ENCODE measurements at regions not wholly inside any gene's neighbourhood (a gene's known extent, or its start where the extent isn't known, plus 50 kb on each side); places are given as distances from the start of the nearest gene placed in this dataset.
"Not testable (repeated sequence)": the region's sequence is repeated elsewhere in the genome, so short reads cannot be mapped to it uniquely, and the experiment has no call there.

DNA sequence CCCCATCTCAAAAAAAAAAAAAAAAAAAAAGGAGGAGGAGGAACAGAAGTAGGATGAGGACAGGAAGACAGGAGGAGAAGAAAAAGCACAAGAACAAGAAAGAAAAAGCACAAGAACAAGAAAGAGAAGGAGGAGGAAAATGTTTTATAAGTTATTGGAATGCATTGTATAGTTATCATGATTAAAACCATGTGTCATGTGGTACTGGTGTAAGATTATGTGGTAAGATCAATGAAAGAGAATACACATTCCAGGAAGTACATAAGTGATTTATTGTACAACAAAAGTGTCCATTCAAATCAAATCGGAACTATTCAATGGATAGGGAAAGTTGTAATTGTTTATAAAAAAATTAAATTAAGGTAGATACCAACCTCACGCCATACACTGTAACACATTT lies 167.7 kb downstream of the MZT1 start:
- ChIA-PET CTCF (no interaction called here), POLR2A (no interaction called here)
- no peaks in the 10 kb centered on the region for H3K36me3 Mint-ChIP-seq (ENCODE audit: low read depth)
- TF ChIP-seq, protein P1, sequence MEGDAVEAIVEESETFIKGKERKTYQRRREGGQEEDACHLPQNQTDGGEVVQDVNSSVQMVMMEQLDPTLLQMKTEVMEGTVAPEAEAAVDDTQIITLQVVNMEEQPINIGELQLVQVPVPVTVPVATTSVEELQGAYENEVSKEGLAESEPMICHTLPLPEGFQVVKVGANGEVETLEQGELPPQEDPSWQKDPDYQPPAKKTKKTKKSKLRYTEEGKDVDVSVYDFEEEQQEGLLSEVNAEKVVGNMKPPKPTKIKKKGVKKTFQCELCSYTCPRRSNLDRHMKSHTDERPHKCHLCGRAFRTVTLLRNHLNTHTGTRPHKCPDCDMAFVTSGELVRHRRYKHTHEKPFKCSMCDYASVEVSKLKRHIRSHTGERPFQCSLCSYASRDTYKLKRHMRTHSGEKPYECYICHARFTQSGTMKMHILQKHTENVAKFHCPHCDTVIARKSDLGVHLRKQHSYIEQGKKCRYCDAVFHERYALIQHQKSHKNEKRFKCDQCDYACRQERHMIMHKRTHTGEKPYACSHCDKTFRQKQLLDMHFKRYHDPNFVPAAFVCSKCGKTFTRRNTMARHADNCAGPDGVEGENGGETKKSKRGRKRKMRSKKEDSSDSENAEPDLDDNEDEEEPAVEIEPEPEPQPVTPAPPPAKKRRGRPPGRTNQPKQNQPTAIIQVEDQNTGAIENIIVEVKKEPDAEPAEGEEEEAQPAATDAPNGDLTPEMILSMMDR (IDR thresholded peaks at IDR 0.05): no peak
- intact Hi-C loops (cut with micrococcal nuclease): no loop called here
- no peaks in the 10 kb centered on the region for H3K9me3 Mint-ChIP-seq
- DNase-seq: no peak
- no peaks in the 10 kb centered on the region for H3K27me3 Mint-ChIP-seq
- no peak overlapping the region for H3K27ac Mint-ChIP-seq
- no peak overlapping the region for H3K4me3 Mint-ChIP-seq
- no peak for ATAC-seq (ENCODE audit: low read depth)
- H3K4me1 Mint-ChIP-seq: no peaks in the 10 kb centered on the region

DNA sequence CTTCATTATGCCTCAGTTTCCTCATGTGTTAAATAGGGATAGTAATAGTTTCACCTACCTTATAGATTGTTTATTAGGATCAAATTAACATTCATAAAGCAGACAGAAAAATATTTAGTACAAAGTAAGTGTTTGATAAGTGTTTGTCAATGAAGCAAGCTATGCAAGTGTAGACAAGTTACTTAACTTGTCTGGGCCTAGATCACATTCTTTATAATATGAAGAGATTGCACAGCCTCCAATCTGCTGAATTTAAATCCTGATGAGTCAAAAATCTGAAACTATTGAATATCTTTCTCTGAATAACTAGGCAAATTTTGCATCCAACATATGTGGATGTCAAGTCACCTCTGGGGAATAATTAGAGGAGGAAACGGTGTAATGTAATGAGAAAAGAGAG lies 170.5 kb downstream of the MZT1 start:
- Mint-ChIP-seq H3K27me3 (no peaks in the 10 kb centered on the region), H3K4me1 (no peaks in the 10 kb centered on the region), H3K4me3 (no peak overlapping the region), H3K36me3 (ENCODE audit: low read depth) (no peaks in the 10 kb centered on the region), H3K27ac (no peak overlapping the region), H3K9me3 (no peaks in the 10 kb centered on the region)
- DNase-seq (no peak), ATAC-seq (ENCODE audit: low read depth) (no peak)
- intact Hi-C loops (cut with micrococcal nuclease): no loop called here
- TF ChIP-seq, protein P1 (IDR thresholded peaks at IDR 0.05): no peak
- ChIA-PET CTCF (no interaction called here), POLR2A (no interaction called here)

DNA sequence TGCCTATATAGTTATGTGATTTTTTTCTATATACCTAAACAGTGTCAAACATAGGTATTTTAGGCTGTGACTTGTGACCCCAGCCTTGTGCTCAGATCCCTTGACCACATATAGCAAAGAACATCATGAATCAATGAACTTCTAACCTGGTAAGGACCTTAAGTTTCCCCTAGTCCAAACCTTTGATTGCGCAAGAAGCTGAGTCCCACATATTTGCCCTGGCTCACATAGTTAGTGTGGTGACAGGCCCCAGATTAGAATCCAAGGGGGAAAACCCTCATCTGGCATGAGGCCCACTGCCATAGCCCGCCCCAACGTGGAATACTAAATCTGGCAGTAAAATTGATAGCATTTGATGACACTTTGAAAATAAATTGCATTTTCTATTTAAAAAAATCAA lies 171.8 kb downstream of the MZT1 start:
- Mint-ChIP-seq H3K4me3 (no peak overlapping the region), H3K27me3 (no peaks in the 10 kb centered on the region), H3K4me1 (no peaks in the 10 kb centered on the region), H3K9me3 (no peaks in the 10 kb centered on the region), H3K27ac (no peak overlapping the region), H3K36me3 (ENCODE audit: low read depth) (no peaks in the 10 kb centered on the region)
- CTCF ChIA-PET: no interaction called here
- TF ChIP-seq, protein P1 (IDR thresholded peaks at IDR 0.05): no peak
- POLR2A ChIA-PET: no interaction called here
- ATAC-seq (ENCODE audit: low read depth) (no peak), DNase-seq (no peak)
- intact Hi-C loops (cut with micrococcal nuclease): no loop called here

DNA sequence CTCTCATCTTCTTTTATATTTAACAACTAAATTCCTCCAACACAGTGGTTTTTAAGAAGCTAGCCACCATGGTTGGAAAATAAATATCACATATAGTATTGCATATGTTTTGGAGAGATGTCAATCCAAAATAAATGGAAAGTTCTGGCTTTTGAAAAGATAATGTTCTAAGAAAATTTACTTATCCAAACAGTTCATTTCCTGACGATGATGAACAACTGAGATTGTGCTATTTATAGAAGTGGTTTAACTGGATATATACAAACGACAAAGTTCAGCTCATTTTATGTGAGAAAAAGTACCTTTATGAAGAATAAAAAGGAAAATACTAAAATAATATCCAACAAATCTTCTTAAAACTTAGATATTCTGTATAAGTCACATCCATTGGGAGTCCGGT lies 174.7 kb downstream of the MZT1 start:
- no peak overlapping the region for H3K27ac Mint-ChIP-seq
- TF ChIP-seq, protein P1 (IDR thresholded peaks at IDR 0.05): no peak
- ChIA-PET POLR2A (no interaction called here), CTCF (no interaction called here)
- DNase-seq: no peak
- intact Hi-C loops (cut with micrococcal nuclease): no loop called here
- no peak for ATAC-seq (ENCODE audit: low read depth)
- no peaks in the 10 kb centered on the region for H3K4me1 Mint-ChIP-seq
- no peak overlapping the region for H3K4me3 Mint-ChIP-seq
- no peaks in the 10 kb centered on the region for H3K9me3 Mint-ChIP-seq
- H3K27me3 Mint-ChIP-seq: peaks cover 2% of the 10 kb centered on the region
- H3K36me3 Mint-ChIP-seq (ENCODE audit: low read depth): no peaks in the 10 kb centered on the region

DNA sequence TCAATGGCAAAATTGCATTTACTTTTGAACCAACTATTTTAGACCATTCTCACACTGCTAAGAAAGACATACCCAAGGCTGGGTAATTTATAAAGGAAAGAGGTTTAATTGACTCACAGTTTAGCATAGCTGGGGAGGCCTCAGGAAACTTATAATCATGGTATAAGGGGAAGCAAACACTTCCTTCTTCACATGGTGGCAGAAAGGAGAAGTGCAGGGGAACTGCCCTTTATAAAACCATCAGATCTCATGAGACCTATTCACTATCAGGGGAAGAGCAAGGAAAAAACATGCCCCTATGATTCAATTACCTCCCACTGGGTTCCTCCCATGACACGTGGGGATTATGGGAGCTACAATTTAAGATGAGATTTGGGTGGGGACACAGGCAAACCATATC lies 181.5 kb downstream of the MZT1 start:
- H3K4me3 Mint-ChIP-seq; H3K27me3 Mint-ChIP-seq; POLR2A ChIA-PET; ATAC-seq (ENCODE audit: low read depth); intact Hi-C loops (cut with micrococcal nuclease); H3K36me3 Mint-ChIP-seq (ENCODE audit: low read depth); CTCF ChIA-PET; H3K4me1 Mint-ChIP-seq; DNase-seq; H3K9me3 Mint-ChIP-seq; H3K27ac Mint-ChIP-seq: not testable (repeated sequence)

DNA sequence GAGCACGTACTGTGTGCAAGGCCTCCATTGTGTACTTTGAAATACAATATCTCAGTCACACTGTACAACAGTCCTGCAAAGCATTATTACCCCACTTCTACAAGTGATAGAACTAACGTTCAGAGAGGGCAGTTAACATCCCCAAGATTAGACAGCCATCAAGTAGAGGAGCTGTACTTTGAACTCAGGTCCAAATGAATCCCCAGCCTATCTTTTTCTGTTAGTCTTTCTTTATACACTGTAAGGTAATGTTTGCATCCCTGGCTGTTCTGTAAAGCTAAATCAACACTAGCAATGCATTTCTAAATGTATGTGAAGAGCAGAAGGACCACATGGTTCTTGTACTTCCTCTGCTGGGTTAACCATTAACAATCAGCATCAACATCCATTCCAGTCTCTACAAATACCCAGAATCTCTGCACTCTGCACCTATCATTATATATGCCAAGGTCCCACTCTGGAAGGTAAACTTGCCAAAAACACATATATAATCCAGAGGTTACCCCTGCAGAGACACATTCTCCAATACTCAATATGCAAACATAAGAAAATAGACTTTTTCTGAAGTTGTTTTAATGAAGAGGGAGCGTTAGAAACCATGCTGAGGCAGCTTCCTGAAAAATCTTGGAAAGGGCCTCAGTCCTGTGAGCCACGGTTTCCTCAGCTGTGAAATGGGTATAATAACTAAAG lies 182.3 kb downstream of the MZT1 start:
- intact Hi-C loops (cut with micrococcal nuclease): no loop called here
- no peaks in the 10 kb centered on the region for H3K9me3 Mint-ChIP-seq
- ChIA-PET POLR2A (no interaction called here), CTCF (no interaction called here)
- no peak overlapping the region for H3K4me3 Mint-ChIP-seq
- H3K4me1 Mint-ChIP-seq: no peaks in the 10 kb centered on the region
- no peaks in the 10 kb centered on the region for H3K27me3 Mint-ChIP-seq
- ATAC-seq (ENCODE audit: low read depth) (no peak), DNase-seq (no peak)
- no peak overlapping the region for H3K27ac Mint-ChIP-seq
- TF ChIP-seq, protein P1 (IDR thresholded peaks at IDR 0.05): no peak
- no peaks in the 10 kb centered on the region for H3K36me3 Mint-ChIP-seq (ENCODE audit: low read depth)

Data from activated B cell treated with CpG ODN at 0.5 μM for 24 hours (primary cell).